ENCODE measurements at regions not wholly inside any gene's neighbourhood (a gene's known extent, or its start where the extent isn't known, plus 50 kb on each side); places are given as distances from the start of the nearest gene placed in this dataset.
"Not testable (repeated sequence)": the region's sequence is repeated elsewhere in the genome, so short reads cannot be mapped to it uniquely, and the experiment has no call there.

GRCh38 chr10:57094083-57094482, 733.0 kb upstream of the ZWINT start:
- no peak overlapping the region for H3K27ac ChIP-seq (ENCODE audit: low read depth, low read length)
- H3K9ac ChIP-seq (ENCODE audit: low read depth, low read length), result no peak overlapping the region
- H3K36me3 ChIP-seq (ENCODE audit: insufficient read depth, low read length), result no peaks in the 10 kb centered on the region
- H3K9me3 ChIP-seq (ENCODE audit: insufficient read depth, low read depth, low read length), result peaks cover 29% of the 10 kb centered on the region
- H3K27me3 ChIP-seq (ENCODE audit: insufficient read depth, low read length), result no peaks in the 10 kb centered on the region
- no peak overlapping the region for H3K4me3 ChIP-seq (ENCODE audit: low read length)
- H3K4me1 ChIP-seq (ENCODE audit: insufficient read depth, low read length), result peaks cover 3% of the 10 kb centered on the region; the same call in 1 of the 2 replicates

DNA sequence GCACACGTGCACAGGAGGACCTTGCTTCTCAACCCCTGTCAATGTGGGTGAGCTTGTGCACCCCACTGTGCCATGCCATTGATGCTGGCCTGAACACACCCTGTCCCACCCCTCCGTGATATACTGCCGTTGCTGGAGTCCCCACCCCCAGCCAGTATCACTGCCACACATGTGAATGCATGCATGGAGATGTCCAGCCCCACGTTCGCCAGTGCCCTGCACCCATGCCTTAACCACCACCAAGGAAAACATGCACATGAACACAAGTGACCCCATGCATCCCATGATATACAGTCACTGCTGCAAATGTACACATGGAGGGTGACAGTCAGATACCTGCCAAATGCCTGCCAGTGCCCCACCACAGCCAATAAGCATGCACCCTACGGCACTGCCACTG, 692.5 kb upstream of the ZWINT start:
- 95% methylated on average over 6 of the region's 6 CpGs for WGBS
- Histone ChIP-seq H3K4me3 (ENCODE audit: low read length) (no peak overlapping the region), H3K4me1 (ENCODE audit: insufficient read depth, low read length) (no peaks in the 10 kb centered on the region), H3K9me3 (ENCODE audit: insufficient read depth, low read depth, low read length) (peaks cover 2% of the 10 kb centered on the region; the same call in 1 of the 2 replicates), H3K27ac (ENCODE audit: low read depth, low read length) (no peak overlapping the region), H3K27me3 (ENCODE audit: insufficient read depth, low read length) (no peaks in the 10 kb centered on the region), H3K36me3 (ENCODE audit: insufficient read depth, low read length) (no peaks in the 10 kb centered on the region), H3K9ac (ENCODE audit: low read depth, low read length) (no peak overlapping the region)

DNA sequence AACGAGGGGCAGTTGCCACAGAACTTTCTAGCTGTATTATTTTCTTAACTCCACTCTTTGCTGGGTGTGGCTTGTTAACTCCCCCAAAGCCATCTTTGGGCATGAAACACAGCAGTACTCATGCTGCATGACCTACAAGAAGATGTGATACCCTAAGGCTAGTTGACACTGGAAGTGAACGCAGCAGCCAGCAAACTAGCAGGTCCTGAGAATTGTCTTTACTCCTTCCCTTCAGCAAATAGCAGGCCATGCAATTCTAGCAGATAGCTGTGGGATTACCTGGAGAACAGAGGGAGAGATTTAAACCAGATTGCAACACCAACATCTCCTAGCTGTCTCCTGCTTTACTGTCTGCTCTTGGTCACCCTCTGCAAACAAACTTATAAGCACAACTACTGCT, 688.0 kb upstream of the ZWINT start:
- H3K27me3 ChIP-seq (ENCODE audit: insufficient read depth, low read length), result no peaks in the 10 kb centered on the region
- H3K4me3 ChIP-seq (ENCODE audit: low read length), result no peak overlapping the region
- H3K9ac ChIP-seq (ENCODE audit: low read depth, low read length), result no peak overlapping the region
- H3K36me3 ChIP-seq (ENCODE audit: insufficient read depth, low read length), result no peaks in the 10 kb centered on the region
- H3K9me3 ChIP-seq (ENCODE audit: insufficient read depth, low read depth, low read length), result peaks cover 2% of the 10 kb centered on the region; the same call in 1 of the 2 replicates
- 90% methylated on average over 2 of the region's 2 CpGs for WGBS
- H3K27ac ChIP-seq (ENCODE audit: low read depth, low read length), result no peak overlapping the region
- no peaks in the 10 kb centered on the region for H3K4me1 ChIP-seq (ENCODE audit: insufficient read depth, low read length)

DNA sequence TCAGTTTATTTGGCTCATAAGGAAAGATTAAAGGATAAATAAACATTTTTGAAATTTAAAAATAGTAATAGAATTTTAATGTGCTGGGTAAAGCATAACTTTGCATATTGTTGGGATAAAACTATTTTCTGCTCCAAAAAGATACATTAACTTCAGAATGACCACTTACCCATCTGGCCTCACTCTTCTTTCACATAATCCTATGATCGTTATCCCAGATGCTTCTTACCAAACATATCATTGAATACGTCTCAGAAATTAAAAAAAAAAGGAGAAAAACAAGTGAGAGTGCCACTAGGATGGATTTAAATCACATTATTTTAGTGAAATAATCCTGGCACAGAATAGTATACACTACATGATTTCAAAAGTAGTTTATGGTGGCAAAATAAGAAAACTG, 677.5 kb upstream of the ZWINT start:
- Histone ChIP-seq H3K27me3 (ENCODE audit: insufficient read depth, low read length) (no peaks in the 10 kb centered on the region), H3K36me3 (ENCODE audit: insufficient read depth, low read length) (no peaks in the 10 kb centered on the region), H3K27ac (ENCODE audit: low read depth, low read length) (no peak overlapping the region), H3K4me1 (ENCODE audit: insufficient read depth, low read length) (no peaks in the 10 kb centered on the region), H3K9me3 (ENCODE audit: insufficient read depth, low read depth, low read length) (no peaks in the 10 kb centered on the region), H3K9ac (ENCODE audit: low read depth, low read length) (no peak overlapping the region), H3K4me3 (ENCODE audit: low read length) (no peak overlapping the region)
- WGBS, result 89% methylated on average over 2 of the region's 2 CpGs

DNA sequence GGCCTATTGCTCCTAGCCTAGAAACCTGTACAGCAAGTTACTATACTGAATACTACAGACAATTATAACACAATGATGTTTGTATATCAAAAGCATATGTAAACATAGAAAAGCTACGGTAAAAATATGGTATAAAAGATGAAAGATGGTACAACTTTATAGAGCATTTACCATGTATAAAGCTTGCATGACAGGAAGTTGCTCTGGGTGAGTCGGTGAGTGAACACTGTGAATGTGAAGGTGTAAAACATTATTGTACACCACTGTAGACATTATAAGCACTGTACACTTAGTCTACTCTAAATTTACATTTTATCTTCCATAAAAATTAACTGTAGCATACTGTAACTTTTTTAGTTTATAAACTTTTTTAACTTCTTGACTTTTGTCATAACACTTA, 674.3 kb upstream of the ZWINT start:
- no peaks in the 10 kb centered on the region for H3K27me3 ChIP-seq (ENCODE audit: insufficient read depth, low read length)
- H3K9me3 ChIP-seq (ENCODE audit: insufficient read depth, low read depth, low read length), result peaks cover 12% of the 10 kb centered on the region
- H3K27ac ChIP-seq (ENCODE audit: low read depth, low read length), result no peak overlapping the region
- H3K4me3 ChIP-seq (ENCODE audit: low read length), result no peak overlapping the region
- 100% methylated on average over 1 of the region's 2 CpGs for WGBS
- H3K9ac ChIP-seq (ENCODE audit: low read depth, low read length), result no peak overlapping the region
- H3K36me3 ChIP-seq (ENCODE audit: insufficient read depth, low read length), result no peaks in the 10 kb centered on the region
- H3K4me1 ChIP-seq (ENCODE audit: insufficient read depth, low read length), result no peaks in the 10 kb centered on the region

DNA sequence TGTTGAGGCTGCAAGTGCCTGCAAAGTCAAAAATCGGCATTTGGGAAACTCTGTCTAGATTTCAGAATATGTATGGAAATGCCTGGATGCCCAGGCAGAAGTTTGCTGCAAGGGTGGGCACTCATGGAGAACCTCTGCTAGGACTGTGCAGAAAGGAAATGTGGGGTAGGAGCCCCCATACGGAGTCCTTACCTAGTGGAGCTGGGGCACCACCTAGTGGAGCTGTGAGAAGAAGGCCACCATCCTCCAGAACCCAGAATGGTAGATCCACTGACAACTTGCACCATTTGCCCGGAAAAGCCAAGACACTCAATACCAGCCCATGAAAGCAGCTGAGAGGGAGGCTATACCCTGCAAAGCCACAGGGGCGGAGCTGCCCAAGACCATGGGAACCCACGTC, 671.2 kb upstream of the ZWINT start:
- H3K4me3 ChIP-seq (ENCODE audit: low read length), result not testable (repeated sequence)
- WGBS, result 87% methylated on average over 5 of the region's 5 CpGs
- H3K9me3 ChIP-seq (ENCODE audit: insufficient read depth, low read depth, low read length), result peaks cover 12% of the 10 kb centered on the region

DNA sequence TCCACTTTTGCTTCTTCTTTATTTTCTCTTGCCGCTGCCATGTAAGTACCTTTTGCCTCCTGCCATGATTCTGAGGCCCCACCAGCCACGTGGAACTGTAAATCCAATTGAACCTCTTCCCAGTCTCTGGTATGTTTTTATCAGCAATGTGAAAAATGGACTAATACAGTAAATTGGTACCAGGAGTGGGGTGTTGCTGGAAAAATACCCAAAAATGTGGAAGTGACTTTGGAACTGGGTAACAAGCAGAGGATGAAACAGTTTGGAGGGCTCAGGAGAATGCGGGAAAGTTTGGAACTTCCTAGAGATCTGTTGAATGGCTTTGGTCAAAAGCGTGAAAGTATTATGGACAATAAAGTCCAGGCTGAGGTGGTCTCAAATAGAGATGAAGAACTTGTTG, 670.3 kb upstream of the ZWINT start:
- no peaks in the 10 kb centered on the region for H3K36me3 ChIP-seq (ENCODE audit: insufficient read depth, low read length)
- H3K27ac ChIP-seq (ENCODE audit: low read depth, low read length), result no peak overlapping the region
- H3K9ac ChIP-seq (ENCODE audit: low read depth, low read length), result no peak overlapping the region

More for the DNA sequence above, 671.2 kb upstream of the ZWINT start:
- H3K27ac ChIP-seq (ENCODE audit: low read depth, low read length); H3K9ac ChIP-seq (ENCODE audit: low read depth, low read length); H3K4me1 ChIP-seq (ENCODE audit: insufficient read depth, low read length); H3K36me3 ChIP-seq (ENCODE audit: insufficient read depth, low read length); H3K27me3 ChIP-seq (ENCODE audit: insufficient read depth, low read length): not testable (repeated sequence)

DNA sequence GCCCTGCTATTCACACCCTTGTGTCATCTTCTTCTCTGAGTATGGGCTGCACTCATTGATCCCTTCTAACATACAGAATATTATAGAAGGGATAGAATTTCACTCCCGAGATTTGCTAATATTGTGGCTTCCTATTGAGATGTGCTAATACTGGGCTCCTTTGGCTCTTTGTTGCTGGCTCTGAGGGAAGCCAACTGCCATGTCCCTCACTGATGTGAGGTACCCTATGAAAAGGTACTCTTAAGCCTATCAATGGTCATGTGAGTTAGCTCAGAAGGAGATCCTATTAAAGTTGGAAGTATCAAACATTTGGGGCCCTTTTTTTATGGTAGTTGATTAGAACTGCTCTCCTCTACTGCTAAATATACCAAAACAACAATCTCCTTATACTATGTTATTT, 665.2 kb upstream of the ZWINT start:
- H3K4me3 ChIP-seq (ENCODE audit: low read length), result no peak overlapping the region
- no peak overlapping the region for H3K27ac ChIP-seq (ENCODE audit: low read depth, low read length)
- no peaks in the 10 kb centered on the region for H3K36me3 ChIP-seq (ENCODE audit: insufficient read depth, low read length)
- WGBS, result 75% methylated on average over 1 of the region's 1 CpG
- no peak overlapping the region for H3K9ac ChIP-seq (ENCODE audit: low read depth, low read length)
- no peaks in the 10 kb centered on the region for H3K4me1 ChIP-seq (ENCODE audit: insufficient read depth, low read length)
- no peaks in the 10 kb centered on the region for H3K27me3 ChIP-seq (ENCODE audit: insufficient read depth, low read length)
- H3K9me3 ChIP-seq (ENCODE audit: insufficient read depth, low read depth, low read length), result peaks cover 6% of the 10 kb centered on the region; the same call in 1 of the 2 replicates

More for the DNA sequence above, 670.3 kb upstream of the ZWINT start:
- Histone ChIP-seq H3K4me3 (ENCODE audit: low read length) (no peak overlapping the region), H3K9me3 (ENCODE audit: insufficient read depth, low read depth, low read length) (peaks cover 12% of the 10 kb centered on the region), H3K27me3 (ENCODE audit: insufficient read depth, low read length) (no peaks in the 10 kb centered on the region), H3K4me1 (ENCODE audit: insufficient read depth, low read length) (no peaks in the 10 kb centered on the region)
- WGBS, result 94% methylated on average over 4 of the region's 4 CpGs

DNA sequence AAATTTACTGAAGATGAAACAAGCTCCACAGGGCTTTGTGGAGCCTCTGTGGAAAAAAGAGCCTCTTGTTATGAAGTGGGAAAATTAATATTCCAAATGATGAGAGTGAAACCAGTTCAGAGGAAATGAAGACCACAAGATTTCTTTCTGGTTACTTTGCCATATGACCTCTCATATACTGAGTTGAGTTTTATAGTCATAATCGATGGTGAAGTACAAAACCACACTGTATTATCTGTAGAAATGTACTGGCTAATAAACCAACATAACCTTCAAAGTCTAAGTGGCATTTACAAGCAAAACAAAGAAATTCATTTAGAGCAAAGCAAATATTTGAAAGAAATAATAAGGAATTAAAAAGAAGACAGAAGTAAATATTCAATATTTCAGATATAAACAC, 662.6 kb upstream of the ZWINT start:
- H3K27ac ChIP-seq (ENCODE audit: low read depth, low read length), result no peak overlapping the region
- H3K36me3 ChIP-seq (ENCODE audit: insufficient read depth, low read length), result no peaks in the 10 kb centered on the region
- no CpG with 5 or more reads among the region's 1 CpG for WGBS
- no peaks in the 10 kb centered on the region for H3K27me3 ChIP-seq (ENCODE audit: insufficient read depth, low read length)
- no peak overlapping the region for H3K9ac ChIP-seq (ENCODE audit: low read depth, low read length)
- no peaks in the 10 kb centered on the region; the same call in 1 of the 2 replicates for H3K9me3 ChIP-seq (ENCODE audit: insufficient read depth, low read depth, low read length)
- peaks cover 9% of the 10 kb centered on the region for H3K4me1 ChIP-seq (ENCODE audit: insufficient read depth, low read length)
- H3K4me3 ChIP-seq (ENCODE audit: low read length), result no peak overlapping the region

- 17% methylated on average over 1 of the region's 1 CpG for WGBS
- H3K9me3 ChIP-seq (ENCODE audit: insufficient read depth, low read depth, low read length), result peaks cover 5% of the 10 kb centered on the region; the same call in 1 of the 2 replicates
- no peaks in the 10 kb centered on the region for H3K36me3 ChIP-seq (ENCODE audit: insufficient read depth, low read length)
- H3K27me3 ChIP-seq (ENCODE audit: insufficient read depth, low read length), result no peaks in the 10 kb centered on the region
- peaks cover 21% of the 10 kb centered on the region for H3K4me1 ChIP-seq (ENCODE audit: insufficient read depth, low read length)
- no peak overlapping the region for H3K9ac ChIP-seq (ENCODE audit: low read depth, low read length)
- peak overlapping the region; percentile 72; the same call in 1 of the 2 replicates for H3K27ac ChIP-seq (ENCODE audit: low read depth, low read length)
- no peak overlapping the region for H3K4me3 ChIP-seq (ENCODE audit: low read length)
Observed at GRCh38 chr10:57018452-57018851, 657.4 kb upstream of the ZWINT start.

GRCh38 chr10:57017356-57018037, 656.4 kb upstream of the ZWINT start:
- Histone ChIP-seq H3K4me1 (ENCODE audit: insufficient read depth, low read length) (peaks cover 21% of the 10 kb centered on the region), H3K9ac (ENCODE audit: low read depth, low read length) (no peak overlapping the region), H3K36me3 (ENCODE audit: insufficient read depth, low read length) (no peaks in the 10 kb centered on the region), H3K27me3 (ENCODE audit: insufficient read depth, low read length) (no peaks in the 10 kb centered on the region), H3K9me3 (ENCODE audit: insufficient read depth, low read depth, low read length) (peaks cover 5% of the 10 kb centered on the region; the same call in 1 of the 2 replicates), H3K4me3 (ENCODE audit: low read length) (no peak overlapping the region), H3K27ac (ENCODE audit: low read depth, low read length) (peak overlapping the region; percentile 72; the same call in 1 of the 2 replicates)
- WGBS, result 83% methylated on average over 7 of the region's 7 CpGs
